ENCODE measurements at regions not wholly inside any gene's neighbourhood (a gene's known extent, or its start where the extent isn't known, plus 50 kb on each side); places are given as distances from the start of the nearest gene placed in this dataset.

DNA sequence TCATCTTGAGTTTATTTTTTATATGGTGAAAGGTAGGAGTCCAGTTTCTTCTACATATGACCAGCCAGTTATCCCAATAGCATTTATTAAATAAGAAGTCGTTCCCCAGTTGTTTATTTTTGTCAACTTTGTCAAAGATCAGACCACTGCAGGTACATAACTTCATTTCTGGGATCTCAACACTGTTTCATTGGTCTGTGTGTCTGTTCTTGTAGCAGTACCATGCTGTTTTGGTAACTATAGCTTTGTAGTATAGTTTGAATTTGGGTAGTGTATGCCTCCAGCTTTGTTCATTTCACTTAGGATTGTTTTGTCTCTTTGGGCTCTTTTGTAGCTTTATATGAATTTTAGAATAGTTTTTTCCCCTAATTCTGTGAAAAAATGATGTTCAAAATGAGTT lies 340.4 kb upstream of the PCDH20 start:
- TF ChIP-seq CTCF (IDR thresholded peaks at IDR 0.05; ENCODE audit: insufficient read depth, low read depth, low read length) (no peak), EZH2 (IDR thresholded peaks at IDR 0.05; ENCODE audit: insufficient read depth, low read length) (no peak)

Measured in astrocyte (in vitro differentiated cells and primary cell).